Neural progenitor cell (in vitro differentiated cells): ENCODE measurements at regions not wholly inside any gene's neighbourhood (a gene's known extent, or its start where the extent isn't known, plus 50 kb on each side); places are given as distances from the start of the nearest gene placed in this dataset.
A peak's percentile ranks its signal among the peaks of the same experiment; 100 is the strongest.

Source experiments
- DNase-seq: peaks from one replicate; pipeline ENCODE4 v3.0.0-alpha.2; 2016; ENCODE audit warnings: low spot score
- H2AFZ ChIP-seq: fragments of 200-600 bp; sonication (generic); replicated peaks from 2 replicates; pipeline ENCODE4 v1.6.1; 2016; ENCODE audit warnings: antibody characterized with exemption
- H3F3A ChIP-seq: fragments of 200-600 bp; sonication (generic); 2 replicates; pipeline ENCODE4 v1.6.1; 2016; ENCODE audit warnings: antibody characterized with exemption, low read depth
- H3K27ac ChIP-seq: fragments of 200-600 bp; sonication (generic); 2 replicates; pipeline ENCODE4 v1.5.1; 2016; ENCODE audit warnings: mild to moderate bottlenecking
- H3K27me3 ChIP-seq: fragments of 200-600 bp; sonication (generic); 2 replicates; pipeline ENCODE4 v1.6.1; 2016; ENCODE audit warnings: mild to moderate bottlenecking, moderate library complexity
- H3K36me3 ChIP-seq: fragments of 200-600 bp; sonication (generic); 2 replicates; pipeline ENCODE4 v1.5.1; 2016
- H3K4me1 ChIP-seq: fragments of 200-600 bp; sonication (generic); 2 replicates; pipeline ENCODE4 v1.6.1; 2016; ENCODE audit warnings: mixed run types
- H3K4me2 ChIP-seq: fragments of 200-600 bp; sonication (generic); 2 replicates; pipeline ENCODE4 v1.6.1; 2016
- H3K4me3 ChIP-seq: fragments of 200-600 bp; sonication (generic); 2 replicates; pipeline ENCODE4 v1.5.1; 2016
- H3K79me2 ChIP-seq: fragments of 200-600 bp; sonication (generic); 2 replicates; pipeline ENCODE4 v1.6.1; 2016; ENCODE audit warnings: low read depth
- H3K9ac ChIP-seq: fragments of 200-600 bp; sonication (generic); 2 replicates; pipeline ENCODE4 v1.6.1; 2016
- H3K9me3 ChIP-seq: fragments of 200-600 bp; sonication (generic); 2 replicates; pipeline ENCODE4 v1.5.1; 2016; ENCODE audit warnings: low read depth
- H4K20me1 ChIP-seq: fragments of 200-600 bp; sonication (generic); 2 replicates; pipeline ENCODE4 v1.6.1; 2016; ENCODE audit warnings: low read depth
- H3K27ac Mint-ChIP-seq: 3 replicates; pipeline ENCODE4 v1.8.0; 2021; ENCODE audit warnings: mixed read lengths
- H3K27me3 Mint-ChIP-seq: 2 replicates; pipeline ENCODE4 v1.8.0; 2022; ENCODE audit warnings: low read depth, mild to moderate bottlenecking, inconsistent platforms, moderate library complexity, mixed read lengths; ENCODE audit not compliant: insufficient read depth
- H3K36me3 Mint-ChIP-seq: 3 replicates; pipeline ENCODE4 v1.8.0; 2021; ENCODE audit warnings: mixed read lengths
- H3K4me1 Mint-ChIP-seq: 3 replicates; pipeline ENCODE4 v1.8.0; 2021; ENCODE audit warnings: mixed read lengths
- H3K4me3 Mint-ChIP-seq: 3 replicates; pipeline ENCODE4 v1.8.0; 2021; ENCODE audit warnings: mild to moderate bottlenecking, moderate library complexity, mixed read lengths
- H3K9me3 Mint-ChIP-seq: 3 replicates; pipeline ENCODE4 v1.8.0; 2020; ENCODE audit warnings: mixed read lengths
- EZH2 ChIP-seq: fragments of 200-600 bp; sonication (generic); IDR thresholded peaks from 2 replicates; pipeline ENCODE4 v1.6.1; 2017; ENCODE audit warnings: antibody characterized with exemption, mild to moderate bottlenecking, moderate library complexity
- EZH2phosphoT487 ChIP-seq: fragments of 200-600 bp; sonication (generic); IDR thresholded peaks from 2 replicates; pipeline ENCODE4 v1.6.1; 2017; ENCODE audit warnings: antibody characterized with exemption
- TF ChIP-seq, protein P1 (sequence below): fragments of 200-600 bp; sonication (generic); IDR thresholded peaks from 2 replicates; pipeline ENCODE4 v1.5.1; 2017; ENCODE audit warnings: antibody characterized with exemption, mild to moderate bottlenecking

DNA sequence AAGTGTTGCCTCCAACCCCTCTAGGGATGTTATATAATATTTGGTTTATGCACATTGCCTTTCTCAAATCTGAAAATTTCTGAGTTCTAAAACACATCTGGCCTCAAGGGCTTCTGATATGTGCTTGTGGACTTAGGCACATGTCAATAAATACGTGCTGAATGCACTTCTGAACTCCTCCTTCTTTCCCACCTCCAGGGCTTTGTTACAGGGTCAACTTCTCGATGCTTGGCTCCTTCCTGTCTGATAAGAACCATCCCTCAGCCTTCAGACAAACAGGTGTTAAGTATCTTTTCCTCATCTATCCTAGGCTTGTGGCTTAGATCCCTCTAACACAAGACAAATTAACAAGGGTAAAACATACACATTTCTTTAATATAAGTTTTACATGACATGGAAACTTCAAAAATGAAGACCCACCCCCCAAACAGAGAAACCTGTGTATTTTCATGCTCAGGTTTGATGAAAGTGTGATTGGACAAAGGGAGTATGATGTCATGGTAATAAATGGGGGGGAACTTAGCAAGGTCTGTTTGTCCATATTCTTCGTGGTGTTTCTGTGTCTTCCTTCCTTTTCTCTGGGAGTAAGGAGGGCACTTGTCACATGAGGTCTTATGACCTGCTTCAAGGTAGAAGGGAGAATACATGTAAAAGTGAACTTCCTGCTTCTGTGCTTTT is 326.9 kb downstream of the CD83 start:
- Histone ChIP-seq H3K4me3 (no peak overlapping the region), H3K36me3 (no peaks in the 10 kb centered on the region), H3K9ac (no peak overlapping the region), H3K9me3 (no peaks in the 10 kb centered on the region), H3K79me2 (no peaks in the 10 kb centered on the region), H2AFZ (no peak overlapping the region), H3K4me1 (peaks cover 52% of the 10 kb centered on the region), H3K4me2 (no peak overlapping the region), H4K20me1 (no peaks in the 10 kb centered on the region), H3K27ac (no peak overlapping the region), H3K27me3 (no peaks in the 10 kb centered on the region), H3F3A (peaks cover 29% of the 10 kb centered on the region)
- peaks cover 9% of the 10 kb centered on the region for H3K27me3 Mint-ChIP-seq
- H3K4me3 Mint-ChIP-seq: no peak overlapping the region
- peaks cover 4% of the 10 kb centered on the region for H3K36me3 Mint-ChIP-seq
- no peak for DNase-seq
- peaks cover 47% of the 10 kb centered on the region for H3K4me1 Mint-ChIP-seq
- TF ChIP-seq EZH2phosphoT487: no peak
- TF ChIP-seq, protein P1, sequence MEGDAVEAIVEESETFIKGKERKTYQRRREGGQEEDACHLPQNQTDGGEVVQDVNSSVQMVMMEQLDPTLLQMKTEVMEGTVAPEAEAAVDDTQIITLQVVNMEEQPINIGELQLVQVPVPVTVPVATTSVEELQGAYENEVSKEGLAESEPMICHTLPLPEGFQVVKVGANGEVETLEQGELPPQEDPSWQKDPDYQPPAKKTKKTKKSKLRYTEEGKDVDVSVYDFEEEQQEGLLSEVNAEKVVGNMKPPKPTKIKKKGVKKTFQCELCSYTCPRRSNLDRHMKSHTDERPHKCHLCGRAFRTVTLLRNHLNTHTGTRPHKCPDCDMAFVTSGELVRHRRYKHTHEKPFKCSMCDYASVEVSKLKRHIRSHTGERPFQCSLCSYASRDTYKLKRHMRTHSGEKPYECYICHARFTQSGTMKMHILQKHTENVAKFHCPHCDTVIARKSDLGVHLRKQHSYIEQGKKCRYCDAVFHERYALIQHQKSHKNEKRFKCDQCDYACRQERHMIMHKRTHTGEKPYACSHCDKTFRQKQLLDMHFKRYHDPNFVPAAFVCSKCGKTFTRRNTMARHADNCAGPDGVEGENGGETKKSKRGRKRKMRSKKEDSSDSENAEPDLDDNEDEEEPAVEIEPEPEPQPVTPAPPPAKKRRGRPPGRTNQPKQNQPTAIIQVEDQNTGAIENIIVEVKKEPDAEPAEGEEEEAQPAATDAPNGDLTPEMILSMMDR: no peak
- TF ChIP-seq EZH2: no peak
- peaks cover 19% of the 10 kb centered on the region for H3K9me3 Mint-ChIP-seq
- peak overlapping the region; percentile 54 for H3K27ac Mint-ChIP-seq

DNA sequence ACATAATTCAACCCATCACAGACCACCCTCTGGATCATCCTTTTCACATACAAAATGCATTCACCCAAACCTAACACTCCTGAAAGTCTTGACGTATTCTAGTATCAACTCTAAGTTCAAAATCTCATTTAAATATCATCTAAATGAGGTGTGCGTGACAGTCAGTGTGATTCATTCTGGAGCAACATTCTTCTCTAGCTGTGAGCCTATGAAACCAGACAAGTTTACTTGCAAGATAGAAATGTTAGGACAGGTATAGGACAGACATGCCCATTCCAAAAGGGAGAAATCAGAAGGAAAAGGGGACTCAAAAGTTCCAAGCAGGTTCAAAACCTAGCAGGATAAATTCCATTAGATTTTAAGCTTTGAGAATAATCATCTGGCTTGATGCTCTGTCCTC is 329.7 kb downstream of the CD83 start:
- no peak for DNase-seq
- Histone ChIP-seq H3K36me3 (no peaks in the 10 kb centered on the region), H4K20me1 (no peaks in the 10 kb centered on the region), H3K4me1 (peaks cover 37% of the 10 kb centered on the region), H3K27me3 (no peaks in the 10 kb centered on the region), H3F3A (peaks cover 20% of the 10 kb centered on the region), H3K4me3 (no peak overlapping the region), H2AFZ (no peak overlapping the region), H3K9ac (no peak overlapping the region), H3K79me2 (no peaks in the 10 kb centered on the region), H3K27ac (no peak overlapping the region), H3K9me3 (no peaks in the 10 kb centered on the region), H3K4me2 (no peak overlapping the region)
- TF ChIP-seq, protein P1: no peak
- TF ChIP-seq EZH2 (no peak), EZH2phosphoT487 (no peak)
- H3K27ac Mint-ChIP-seq: no peak overlapping the region
- peaks cover 19% of the 10 kb centered on the region for H3K9me3 Mint-ChIP-seq
- H3K4me3 Mint-ChIP-seq: no peak overlapping the region
- peaks cover 34% of the 10 kb centered on the region for H3K4me1 Mint-ChIP-seq
- H3K27me3 Mint-ChIP-seq: peaks cover 8% of the 10 kb centered on the region
- H3K36me3 Mint-ChIP-seq: peaks cover 4% of the 10 kb centered on the region

DNA sequence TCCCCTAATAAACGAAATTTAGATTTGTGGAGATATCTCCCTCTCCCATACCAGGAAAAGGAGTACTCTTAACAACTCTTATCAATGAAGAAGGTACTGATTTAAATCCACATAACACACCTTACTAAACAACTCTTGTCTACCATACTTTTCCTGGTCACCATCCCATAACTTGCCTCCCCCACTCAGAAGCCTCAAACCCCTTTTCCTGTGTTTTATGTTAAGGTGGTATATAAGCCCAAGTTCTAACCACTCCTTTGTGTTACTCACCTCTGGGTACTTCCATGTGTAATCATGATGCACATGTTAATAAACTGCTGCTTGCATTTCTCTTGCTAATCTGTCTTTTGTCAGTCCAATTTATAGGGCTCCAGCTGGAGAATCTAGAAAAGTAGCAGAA is 330.7 kb downstream of the CD83 start:
- Histone ChIP-seq H3K27ac (no peak overlapping the region), H3K36me3 (no peaks in the 10 kb centered on the region), H3K79me2 (no peaks in the 10 kb centered on the region), H3K9me3 (no peaks in the 10 kb centered on the region), H3K27me3 (no peaks in the 10 kb centered on the region), H3K9ac (no peak overlapping the region), H3F3A (peaks cover 12% of the 10 kb centered on the region), H2AFZ (no peak overlapping the region), H3K4me1 (peaks cover 27% of the 10 kb centered on the region), H3K4me2 (no peak overlapping the region), H3K4me3 (no peak overlapping the region), H4K20me1 (no peaks in the 10 kb centered on the region)
- Mint-ChIP-seq H3K9me3 (peaks cover 19% of the 10 kb centered on the region), H3K4me1 (peaks cover 28% of the 10 kb centered on the region), H3K36me3 (peaks cover 4% of the 10 kb centered on the region), H3K27ac (no peak overlapping the region), H3K27me3 (peaks cover 8% of the 10 kb centered on the region), H3K4me3 (no peak overlapping the region)
- TF ChIP-seq EZH2phosphoT487 (no peak), EZH2 (no peak)
- TF ChIP-seq, protein P1: no peak
- DNase-seq: no peak
